KBM-7 (cell line): ENCODE measurements at regions not wholly inside any gene's neighbourhood (a gene's known extent, or its start where the extent isn't known, plus 50 kb on each side); places are given as distances from the start of the nearest gene placed in this dataset.
"Not testable (repeated sequence)": the region's sequence is repeated elsewhere in the genome, so short reads cannot be mapped to it uniquely, and the experiment has no call there.

Source experiments
- DNase-seq: peaks from one replicate; pipeline ENCODE4 v3.0.0-alpha.2; 2015
- in situ Hi-C: fragments of 300-500 bp; cut with MboI; formaldehyde crosslinking; loops from 2 replicates; pipeline ENCODE4 v1.14.3; 2020; ENCODE audit warnings: low sequenced_read_pairs, low pct_unique_long_range_greater_than_20kb, mixed read lengths

- in situ Hi-C loops: no loop called here
- no peak for DNase-seq
Observed at GRCh38 chr11:37322333-37323194, 724.5 kb upstream of the RAG2 start.

- in situ Hi-C loops: no loop called here
Observed at GRCh38 chr11:37320921-37321320, 722.9 kb upstream of the RAG2 start.

GRCh38 chr11:37317803-37318202 lies 719.8 kb upstream of the RAG2 start:
- in situ Hi-C loops: no loop called here
- DNase-seq: no peak

More at GRCh38 chr11:37320921-37321320, 722.9 kb upstream of the RAG2 start:
- no peak for DNase-seq

- DNase-seq: no peak
- in situ Hi-C loops: no loop called here
Observed at GRCh38 chr11:37313266-37313665, 715.2 kb upstream of the RAG2 start.

- DNase-seq: no peak
- in situ Hi-C loops: no loop called here
Observed at GRCh38 chr11:37306563-37306962, 708.5 kb upstream of the RAG2 start.

GRCh38 chr11:37301405-37301804 lies 703.4 kb upstream of the RAG2 start:
- in situ Hi-C loops: not testable (repeated sequence)

GRCh38 chr11:37298173-37298572 lies 700.1 kb upstream of the RAG2 start:
- in situ Hi-C loops: no loop called here
- no peak for DNase-seq

More at GRCh38 chr11:37301405-37301804, 703.4 kb upstream of the RAG2 start:
- not testable (repeated sequence) for DNase-seq

- in situ Hi-C loops: no loop called here
- no peak for DNase-seq
Observed at GRCh38 chr11:37286890-37287289, 688.9 kb upstream of the RAG2 start.

- in situ Hi-C loops: no loop called here
Observed at GRCh38 chr11:37282367-37282766, 684.3 kb upstream of the RAG2 start.

GRCh38 chr11:37280200-37280599 lies 682.2 kb upstream of the RAG2 start:
- in situ Hi-C loops: no loop called here
- no peak for DNase-seq

More at GRCh38 chr11:37282367-37282766, 684.3 kb upstream of the RAG2 start:
- DNase-seq: no peak

GRCh38 chr11:37277896-37278465 lies 679.9 kb upstream of the RAG2 start:
- no peak for DNase-seq
- in situ Hi-C loops: no loop called here

GRCh38 chr11:37264783-37265182 lies 666.7 kb upstream of the RAG2 start:
- in situ Hi-C loops: no loop called here
- DNase-seq: no peak

- in situ Hi-C loops: no loop called here
- no peak for DNase-seq
Observed at GRCh38 chr11:37264060-37264459, 666.0 kb upstream of the RAG2 start.

- in situ Hi-C loops, DNase-seq: not testable (repeated sequence)
Observed at GRCh38 chr11:37263467-37263866, 665.4 kb upstream of the RAG2 start.

- in situ Hi-C loops: no loop called here
Observed at GRCh38 chr11:37259734-37260133, 661.7 kb upstream of the RAG2 start.

GRCh38 chr11:37248145-37248544 lies 650.1 kb upstream of the RAG2 start:
- in situ Hi-C loops: no loop called here
- DNase-seq: no peak

More at GRCh38 chr11:37259734-37260133, 661.7 kb upstream of the RAG2 start:
- DNase-seq: no peak

GRCh38 chr11:37246092-37246491 lies 648.1 kb upstream of the RAG2 start:
- in situ Hi-C loops, DNase-seq: not testable (repeated sequence)

- in situ Hi-C loops: no loop called here
- no peak for DNase-seq
Observed at GRCh38 chr11:37230865-37231264, 632.8 kb upstream of the RAG2 start.

GRCh38 chr11:37223962-37224361 lies 625.9 kb upstream of the RAG2 start:
- in situ Hi-C loops: no loop called here
- DNase-seq: no peak

- in situ Hi-C loops: no loop called here
- DNase-seq: no peak
Observed at GRCh38 chr11:37203006-37203405, 605.0 kb upstream of the RAG2 start.
